Right cardiac atrium (tissue), 5 donors: ENCODE measurements at regions not wholly inside any gene's neighbourhood (a gene's known extent, or its start where the extent isn't known, plus 50 kb on each side); places are given as distances from the start of the nearest gene placed in this dataset.
A peak's percentile ranks its signal among the peaks of the same experiment; 100 is the strongest.

Source experiments
- ATAC-seq, 2 donors: fragments of 200-7000 bp; cut with Tn5 transposase; one replicate each; pipeline versions ENCODE4 v1.8.0 to v1.9.1; 2020; ENCODE audit warnings: moderate library complexity in 2 of 2, mild to moderate bottlenecking in 1 of 2
- DNase-seq, 3 donors: peaks; one replicate each; pipeline ENCODE4 v3.0.0-alpha.2; 2020
- H3K27ac ChIP-seq: one replicate; pipeline ENCODE4 v1.5.1; 2013; ENCODE audit warnings: mild to moderate bottlenecking, low read length, control low read depth, moderate library complexity
- H3K27me3 ChIP-seq: one replicate; pipeline ENCODE4 v1.6.1; 2013; ENCODE audit not compliant: control insufficient read depth, insufficient read depth
- H3K4me1 ChIP-seq: one replicate; pipeline ENCODE4 v1.6.1; 2013; ENCODE audit warnings: low read length; ENCODE audit not compliant: control insufficient read depth, insufficient read depth
- H3K4me3 ChIP-seq: one replicate; pipeline ENCODE4 v1.5.1; 2013; ENCODE audit warnings: low read length, control low read depth
- H3K9me3 ChIP-seq: one replicate; pipeline ENCODE4 v1.6.1; 2013; ENCODE audit warnings: low read length; ENCODE audit not compliant: control insufficient read depth
- WGBS: extraction: QIAGEN DNeasy Blood & Tissue Kit; methylation state at CpG from one replicate; pipeline ENCODE4 v1.1.7; 2013; 5-methylcytosine and 5-hydroxymethylcytosine counted together
- intact Hi-C, 4 donors: fragments of 100-400 bp; cut with DNase I; formaldehyde crosslinking; loops; one replicate each; pipeline versions ENCODE4 v1.11.0 to v1.14.0; 2022 to 2023
- donor health status: healthy with polysubstance abuse.
- donor health status: DM: no; HTN: yes; CAD: no.
- donor health status: DM: no; HTN: no; CAD: no.
- donor health status: DM: no; HTN: yes; CAD: no; lungs with severe emphysema.
- donor health status: DM: yes; HTN: yes; CAD: no.

DNA sequence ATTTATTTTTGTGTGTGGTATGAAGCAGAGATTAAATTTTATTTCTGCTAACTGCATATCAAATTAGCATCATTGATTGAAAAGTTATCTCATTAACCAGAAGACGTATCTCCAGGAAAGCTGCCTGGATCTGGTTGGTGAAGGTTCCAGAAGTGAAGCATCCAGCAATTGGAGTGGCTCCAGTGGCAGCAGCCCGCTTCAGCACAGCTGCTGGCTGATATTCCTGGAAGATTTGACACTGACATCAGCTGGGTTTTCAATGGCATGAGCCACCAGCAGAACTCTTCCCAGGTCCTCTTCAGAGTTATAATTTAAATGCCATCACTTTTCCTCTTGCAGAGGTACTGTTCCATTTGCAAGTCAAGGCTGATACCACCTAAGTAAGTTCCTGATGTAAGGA lies 363.5 kb downstream of the BCKDHB start:
- peak in 2 of 3 donors; percentile 11 to 50 for DNase-seq
- 43% methylated on average over 2 of the region's 2 CpGs for WGBS
- Histone ChIP-seq H3K27ac (no peak overlapping the region), H3K27me3 (no peaks in the 10 kb centered on the region), H3K4me1 (no peaks in the 10 kb centered on the region), H3K9me3 (no peaks in the 10 kb centered on the region), H3K4me3 (no peak overlapping the region)
- ATAC-seq: no peak
- intact Hi-C loops: no loop called here

- H3K4me1 ChIP-seq: no peaks in the 10 kb centered on the region
- H3K27me3 ChIP-seq: no peaks in the 10 kb centered on the region
- DNase-seq (no peak), ATAC-seq (no peak)
- intact Hi-C loops: no loop called here
- 75% methylated on average over 2 of the region's 2 CpGs for WGBS
- no peak overlapping the region for H3K27ac ChIP-seq
- H3K9me3 ChIP-seq: no peaks in the 10 kb centered on the region
- no peak overlapping the region for H3K4me3 ChIP-seq
Observed at GRCh38 chr6:80468398-80468797, 361.9 kb downstream of the BCKDHB start.

DNA sequence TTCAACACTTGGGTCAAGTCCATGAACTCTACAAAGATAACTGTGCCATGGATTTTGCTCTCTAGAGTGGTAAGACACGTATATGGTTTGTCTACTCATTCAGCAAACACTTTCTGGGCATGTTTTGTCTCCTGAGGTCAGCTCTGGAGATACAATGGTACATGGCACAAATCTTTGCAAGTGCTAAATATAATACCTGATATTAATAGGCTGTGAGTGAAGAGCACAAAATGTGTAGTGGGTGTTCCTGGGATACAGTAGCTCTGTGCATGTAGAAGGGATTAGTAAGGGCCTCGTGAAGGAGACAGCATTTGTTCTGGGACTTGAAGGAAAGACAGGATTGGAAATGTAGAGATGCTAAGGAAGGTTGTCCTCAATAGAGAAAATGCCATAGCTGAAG lies 360.9 kb downstream of the BCKDHB start:
- ATAC-seq: peak in 1 of 2 donors; percentile 60
- WGBS: 67% methylated on average over 2 of the region's 2 CpGs
- no peak overlapping the region for H3K27ac ChIP-seq

GRCh38 chr6:80466981-80467380 lies 360.5 kb downstream of the BCKDHB start:
- no peaks in the 10 kb centered on the region for H3K9me3 ChIP-seq
- DNase-seq (no peak), ATAC-seq (no peak)
- no peak overlapping the region for H3K27ac ChIP-seq
- intact Hi-C loops: no loop called here
- no peaks in the 10 kb centered on the region for H3K4me1 ChIP-seq
- no peak overlapping the region for H3K4me3 ChIP-seq
- H3K27me3 ChIP-seq: no peaks in the 10 kb centered on the region
- WGBS: 73% methylated on average over 2 of the region's 2 CpGs

More for the DNA sequence above, 360.9 kb downstream of the BCKDHB start:
- H3K27me3 ChIP-seq: no peaks in the 10 kb centered on the region
- no peaks in the 10 kb centered on the region for H3K9me3 ChIP-seq
- no peak for DNase-seq
- H3K4me3 ChIP-seq: no peak overlapping the region
- intact Hi-C loops: no loop called here
- no peaks in the 10 kb centered on the region for H3K4me1 ChIP-seq

GRCh38 chr6:80465513-80465912 lies 359.0 kb downstream of the BCKDHB start:
- no peak for DNase-seq
- 42% methylated on average over 2 of the region's 2 CpGs for WGBS
- no peak overlapping the region for H3K27ac ChIP-seq
- H3K4me1 ChIP-seq: no peaks in the 10 kb centered on the region
- H3K9me3 ChIP-seq: no peaks in the 10 kb centered on the region
- H3K27me3 ChIP-seq: no peaks in the 10 kb centered on the region
- intact Hi-C loops: no loop called here
- H3K4me3 ChIP-seq: no peak overlapping the region
- ATAC-seq: no peak

DNA sequence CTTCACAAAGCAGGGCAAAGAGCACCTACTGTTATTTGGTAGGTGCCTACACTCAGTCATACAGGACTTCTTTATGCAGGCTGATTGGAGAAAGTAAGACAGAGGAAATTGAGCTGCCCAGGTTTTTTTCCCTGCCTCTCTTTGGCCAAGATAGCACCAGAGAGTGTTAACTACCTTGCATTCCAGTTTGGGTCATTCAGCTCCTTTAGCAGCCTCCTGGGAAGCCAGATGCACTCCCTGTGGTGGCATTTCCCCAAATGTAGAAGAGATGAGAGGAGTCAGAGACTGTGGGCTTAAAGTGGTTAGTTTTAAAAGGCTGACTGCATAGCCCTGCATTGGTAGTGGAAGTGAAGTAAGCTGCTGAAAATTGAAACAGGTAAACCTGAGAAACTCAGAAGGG lies 358.4 kb downstream of the BCKDHB start:
- H3K4me3 ChIP-seq: no peak overlapping the region
- H3K27ac ChIP-seq: no peak overlapping the region
- H3K27me3 ChIP-seq: no peaks in the 10 kb centered on the region
- intact Hi-C loops: no loop called here
- H3K9me3 ChIP-seq: no peaks in the 10 kb centered on the region
- DNase-seq (no peak), ATAC-seq (no peak)
- H3K4me1 ChIP-seq: no peaks in the 10 kb centered on the region

DNA sequence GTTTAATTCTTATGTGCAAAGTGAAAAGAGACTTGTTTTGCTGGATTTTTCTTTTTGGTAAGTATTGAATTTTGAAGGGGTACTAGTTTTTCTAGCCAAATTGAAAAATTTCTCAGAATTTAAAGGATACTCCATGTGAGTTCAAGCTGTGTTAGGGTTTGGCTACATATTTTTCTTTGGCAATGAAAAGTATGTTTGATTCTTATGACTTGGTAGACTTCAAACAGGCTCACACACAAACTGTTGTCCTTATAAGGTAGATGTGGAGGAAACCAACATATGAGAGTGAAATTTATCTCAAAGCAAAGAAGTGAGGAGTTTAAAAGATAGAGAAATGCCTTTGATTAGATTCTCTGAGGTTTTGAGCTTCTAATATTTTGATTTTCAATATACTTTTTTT lies 356.7 kb downstream of the BCKDHB start:
- ATAC-seq (no peak), DNase-seq (no peak)
- no peaks in the 10 kb centered on the region for H3K27me3 ChIP-seq
- no peak overlapping the region for H3K27ac ChIP-seq
- intact Hi-C loops: no loop called here
- H3K9me3 ChIP-seq: no peaks in the 10 kb centered on the region
- no peaks in the 10 kb centered on the region for H3K4me1 ChIP-seq
- H3K4me3 ChIP-seq: no peak overlapping the region

- intact Hi-C loops: no loop called here
- ATAC-seq (peak in 1 of 2 donors; percentile 53), DNase-seq (no peak)
- WGBS: 38% methylated on average over 1 of the region's 1 CpG
- Histone ChIP-seq H3K4me3 (no peak overlapping the region), H3K4me1 (peaks cover 2% of the 10 kb centered on the region), H3K27me3 (no peaks in the 10 kb centered on the region), H3K9me3 (no peaks in the 10 kb centered on the region), H3K27ac (no peak overlapping the region)
Observed at GRCh38 chr6:80460257-80460865, 353.9 kb downstream of the BCKDHB start.

- Histone ChIP-seq H3K27ac (no peak overlapping the region), H3K4me1 (peaks cover 2% of the 10 kb centered on the region), H3K4me3 (no peak overlapping the region), H3K9me3 (no peaks in the 10 kb centered on the region), H3K27me3 (no peaks in the 10 kb centered on the region)
- WGBS: 41% methylated on average over 3 of the region's 3 CpGs
- peak; percentile 75 to 88 (median 82) for DNase-seq
- intact Hi-C loops: no loop called here
- ATAC-seq: peak; percentile 99
Observed at GRCh38 chr6:80457439-80457933, 351.0 kb downstream of the BCKDHB start.

DNA sequence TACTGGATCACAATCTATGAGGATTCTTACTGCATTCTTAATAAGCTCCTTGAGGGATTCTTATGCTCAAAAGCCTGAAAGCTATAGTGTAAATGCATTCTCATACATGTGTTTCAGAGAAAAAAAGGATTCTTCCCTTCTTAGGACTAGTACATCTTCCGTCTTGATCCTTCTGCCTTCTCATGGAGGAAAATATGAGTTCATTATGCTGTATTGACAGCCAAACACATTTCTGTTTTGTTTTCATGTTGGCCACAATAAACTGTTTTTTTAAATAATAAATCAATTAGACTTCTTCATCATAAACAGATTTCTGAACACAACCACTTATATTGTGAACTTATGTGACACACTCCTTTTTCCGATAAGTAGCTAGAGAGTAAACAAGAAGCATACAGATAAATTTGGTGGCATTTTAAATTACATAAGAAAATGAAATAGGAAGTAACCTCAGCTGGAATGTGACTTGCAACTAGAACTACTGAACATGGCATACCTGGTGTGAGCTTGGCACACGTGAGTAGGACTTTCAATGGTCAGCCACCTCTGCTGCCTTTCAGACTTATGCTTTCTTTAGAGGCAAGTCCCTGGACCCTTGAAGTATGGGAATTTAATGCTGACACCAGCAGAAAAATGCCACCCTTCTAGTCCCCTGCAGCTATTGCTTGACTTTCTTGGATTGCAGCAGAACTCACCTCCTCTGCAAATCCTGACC lies 350.4 kb downstream of the BCKDHB start:
- intact Hi-C loops: no loop called here
- no peaks in the 10 kb centered on the region for H3K9me3 ChIP-seq
- no peaks in the 10 kb centered on the region for H3K27me3 ChIP-seq
- H3K27ac ChIP-seq: no peak overlapping the region
- H3K4me1 ChIP-seq: peaks cover 2% of the 10 kb centered on the region
- 91% methylated on average over 3 of the region's 3 CpGs for WGBS
- ATAC-seq (no peak), DNase-seq (no peak)
- no peak overlapping the region for H3K4me3 ChIP-seq

- ATAC-seq: no peak
- H3K4me1 ChIP-seq: peaks cover 2% of the 10 kb centered on the region
- H3K27ac ChIP-seq: no peak overlapping the region
- intact Hi-C loops: no loop called here
- 79% methylated on average over 4 of the region's 4 CpGs for WGBS
- H3K4me3 ChIP-seq: no peak overlapping the region
- no peaks in the 10 kb centered on the region for H3K9me3 ChIP-seq
- no peaks in the 10 kb centered on the region for H3K27me3 ChIP-seq
- no peak for DNase-seq
Observed at GRCh38 chr6:80454661-80455365, 348.3 kb downstream of the BCKDHB start.
